GM20000 (cell line): ENCODE measurements at regions not wholly inside any gene's neighbourhood (a gene's known extent, or its start where the extent isn't known, plus 50 kb on each side); places are given as distances from the start of the nearest gene placed in this dataset.

Source experiments
- DNase-seq: peaks from one replicate; pipeline ENCODE4 v3.0.0; 2012; ENCODE audit warnings: low spot score
- CTCF ChIP-seq: IDR thresholded peaks from 2 replicates; pipeline ENCODE4 v1.5.1; 2012; ENCODE audit warnings: mild to moderate bottlenecking, control low read depth; ENCODE audit errors: extremely low read depth, missing control alignments

GRCh38 chr6:9612489-9612888, 802.4 kb downstream of the TFAP2A start:
- no peak for TF ChIP-seq CTCF
- DNase-seq = no peak

- TF ChIP-seq CTCF = no peak
- no peak for DNase-seq
Observed at GRCh38 chr6:9610620-9611415, 804.1 kb downstream of the TFAP2A start.

- DNase-seq = no peak
- no peak for TF ChIP-seq CTCF
Observed at GRCh38 chr6:9606435-9607134, 808.3 kb downstream of the TFAP2A start.

- no peak for TF ChIP-seq CTCF
- DNase-seq = no peak
Observed at GRCh38 chr6:9594746-9595145, 820.1 kb downstream of the TFAP2A start.

GRCh38 chr6:9593554-9593953, 821.3 kb downstream of the TFAP2A start:
- no peak for TF ChIP-seq CTCF
- DNase-seq = no peak

GRCh38 chr6:9583753-9584352, 831.0 kb downstream of the TFAP2A start:
- no peak for TF ChIP-seq CTCF
- no peak for DNase-seq

GRCh38 chr6:9581155-9581554, 833.7 kb downstream of the TFAP2A start:
- no peak for TF ChIP-seq CTCF
- no peak for DNase-seq
